GM23248 (cell line): ENCODE measurements at regions not wholly inside any gene's neighbourhood (a gene's known extent, or its start where the extent isn't known, plus 50 kb on each side); places are given as distances from the start of the nearest gene placed in this dataset.

Experiments used
- EZH2 ChIP-seq: fragments of 200-600 bp; sonication (generic); IDR thresholded peaks from 2 replicates; pipeline ENCODE4 v1.6.1; 2018; ENCODE audit warnings: antibody characterized with exemption, mild to moderate bottlenecking; ENCODE audit not compliant: insufficient read depth, poor library complexity, severe bottlenecking
- EZH2phosphoT487 ChIP-seq: fragments of 200-600 bp; sonication (generic); IDR thresholded peaks from 2 replicates; pipeline ENCODE4 v1.6.1; 2018; ENCODE audit warnings: antibody characterized with exemption, moderate library complexity, mild to moderate bottlenecking, low read depth; ENCODE audit not compliant: insufficient read depth

GRCh38 chr4:111636961-111637585 is 508.2 kb upstream of the FAM241A start:
- TF ChIP-seq EZH2 (no peak), EZH2phosphoT487 (no peak)
